ENCODE measurements at regions not wholly inside any gene's neighbourhood (a gene's known extent, or its start where the extent isn't known, plus 50 kb on each side); places are given as distances from the start of the nearest gene placed in this dataset.

GRCh38 chr1:112040891-112041740 lies 51.6 kb upstream of the KCND3 start:
- H3K79me2 ChIP-seq (ENCODE audit: insufficient read depth, low read length) = no peaks in the 10 kb centered on the region
- Mint-ChIP-seq H3K9me3 (no peaks in the 10 kb centered on the region), H3K27me3 (ENCODE audit: low read depth) (peaks cover 18% of the 10 kb centered on the region), H3K4me1 (peaks cover 0 to 9% of the 10 kb centered on the region in 2 experiments; a peak in 2 of 4 replicates), H3K27ac (no peak overlapping the region), H3K4me3 (no peak overlapping the region), H3K36me3 (ENCODE audit: insufficient read depth in 1 of 3, low read depth in 3 of 3) (no peaks in the 10 kb centered on the region; a peak in 1 of 7 replicates)
- H4K20me1 ChIP-seq (ENCODE audit: control insufficient read depth, insufficient read depth, insufficient read length) = no peaks in the 10 kb centered on the region
- no peaks in the 10 kb centered on the region for H3K79me1 ChIP-seq (ENCODE audit: insufficient read depth, low read depth, low read length, poor library complexity, severe bottlenecking)
- no peaks in the 10 kb centered on the region for H3K4me1 ChIP-seq (ENCODE audit: insufficient read depth, low read length)
- H3K4me2 ChIP-seq (ENCODE audit: insufficient read depth, insufficient read length, low read length) = no peak overlapping the region
- DNase-seq = no peak
- H4K5ac ChIP-seq (ENCODE audit: insufficient read length, low read depth, low read length) = no peak overlapping the region
- no peak overlapping the region for H4K8ac ChIP-seq (replicated peaks; ENCODE audit: insufficient read length, low read depth, low read length)
- H2BK20ac ChIP-seq (ENCODE audit: low read depth, low read length, poor library complexity, severe bottlenecking) = no peak overlapping the region
- no peak overlapping the region for H3K4ac ChIP-seq (ENCODE audit: low read depth, low read length)
- no peak overlapping the region for H3K56ac ChIP-seq (ENCODE audit: insufficient read length, low read depth, low read length)
- no peak overlapping the region for H2BK12ac ChIP-seq (ENCODE audit: insufficient read length, low read depth, low read length)
- H3K9ac ChIP-seq (ENCODE audit: extremely low read depth, insufficient read length, low read length) = no peak overlapping the region
- no peak overlapping the region for H2BK120ac ChIP-seq (ENCODE audit: low read depth, low read length, poor library complexity, severe bottlenecking)
- no peak overlapping the region for H3T11ph ChIP-seq (ENCODE audit: low read length)
- no peak overlapping the region for H3K27ac ChIP-seq (ENCODE audit: insufficient read length, low read depth, low read length)
- H2BK5ac ChIP-seq (ENCODE audit: insufficient read length, low read length) = no peak overlapping the region
- no peak overlapping the region for H3K18ac ChIP-seq (ENCODE audit: insufficient read length, low read depth, low read length)
- no peak for TF ChIP-seq CTCF (conservative IDR thresholded peaks at IDR 0.05)
- no peak overlapping the region for H2AK5ac ChIP-seq (ENCODE audit: insufficient read length, low read length)
- H3K9me3 ChIP-seq (ENCODE audit: control insufficient read depth, low read depth, low read length) = no peaks in the 10 kb centered on the region
- H4K91ac ChIP-seq (ENCODE audit: insufficient read length, low read depth, low read length) = no peak overlapping the region
- H2AFZ ChIP-seq (ENCODE audit: low read length) = no peak overlapping the region
- H3K27me3 ChIP-seq (ENCODE audit: insufficient read depth, low read length) = peaks cover 2% of the 10 kb centered on the region; the same call in 1 of the 2 replicates
- no peak overlapping the region; the same call in 1 of the 2 replicates for H3K14ac ChIP-seq (ENCODE audit: insufficient read depth, low read length)
- H3K23ac ChIP-seq (ENCODE audit: insufficient read length, low read depth, low read length) = no peak overlapping the region
- H2BK15ac ChIP-seq (ENCODE audit: low read depth, low read length) = no peak overlapping the region
- no CpG with 5 or more reads among the region's 7 CpGs for WGBS (ENCODE audit: extremely low coverage, insufficient read length, low lambda C conversion rate)
- H3K23me2 ChIP-seq (ENCODE audit: insufficient read length, low read depth, low read length, poor library complexity, severe bottlenecking) = no peaks in the 10 kb centered on the region

Measured in H9 (cell line).